Right atrium auricular region (tissue), 2 donors: ENCODE measurements at regions not wholly inside any gene's neighbourhood (a gene's known extent, or its start where the extent isn't known, plus 50 kb on each side); places are given as distances from the start of the nearest gene placed in this dataset.

Source experiments
- DNase-seq: peaks from one replicate; pipeline ENCODE4 v3.0.0-alpha.2; 2019; ENCODE audit warnings: low spot score
- H3K27ac ChIP-seq, 2 donors: fragments of 200-600 bp; sonication (generic); 1 replicate in 1 of 2; 2 replicates in 1 of 2; pipeline ENCODE4 v1.5.1; 2016 to 2019
- H3K27me3 ChIP-seq, 2 donors: fragments of 200-600 bp; sonication (generic); one replicate each; pipeline versions ENCODE4 v1.5.1 to v1.6.0; 2017 to 2019
- H3K36me3 ChIP-seq: fragments of 200-600 bp; sonication (generic); one replicate; pipeline ENCODE4 v1.5.1; 2016
- H3K4me1 ChIP-seq, 2 donors: fragments of 200-600 bp; sonication (generic); one replicate each; pipeline versions ENCODE4 v1.5.1 to v1.6.0; 2017 to 2019
- H3K4me3 ChIP-seq, 2 donors: fragments of 200-600 bp; sonication (generic); 1 replicate in 1 of 2; 2 replicates in 1 of 2; pipeline ENCODE4 v1.5.1; 2017 to 2019; ENCODE audit warnings: mild to moderate bottlenecking in 1 of 2, moderate library complexity in 1 of 2
- H3K9me3 ChIP-seq, 2 donors: fragments of 200-600 bp; sonication (generic); one replicate each; pipeline ENCODE4 v1.5.1; 2019
- TF ChIP-seq, protein P1 (sequence below), 2 donors: fragments of 200-600 bp; sonication (generic); IDR thresholded peaks; one replicate each; pipeline ENCODE4 v1.5.1; 2019; ENCODE audit warnings: antibody characterized with exemption in 2 of 2

DNA sequence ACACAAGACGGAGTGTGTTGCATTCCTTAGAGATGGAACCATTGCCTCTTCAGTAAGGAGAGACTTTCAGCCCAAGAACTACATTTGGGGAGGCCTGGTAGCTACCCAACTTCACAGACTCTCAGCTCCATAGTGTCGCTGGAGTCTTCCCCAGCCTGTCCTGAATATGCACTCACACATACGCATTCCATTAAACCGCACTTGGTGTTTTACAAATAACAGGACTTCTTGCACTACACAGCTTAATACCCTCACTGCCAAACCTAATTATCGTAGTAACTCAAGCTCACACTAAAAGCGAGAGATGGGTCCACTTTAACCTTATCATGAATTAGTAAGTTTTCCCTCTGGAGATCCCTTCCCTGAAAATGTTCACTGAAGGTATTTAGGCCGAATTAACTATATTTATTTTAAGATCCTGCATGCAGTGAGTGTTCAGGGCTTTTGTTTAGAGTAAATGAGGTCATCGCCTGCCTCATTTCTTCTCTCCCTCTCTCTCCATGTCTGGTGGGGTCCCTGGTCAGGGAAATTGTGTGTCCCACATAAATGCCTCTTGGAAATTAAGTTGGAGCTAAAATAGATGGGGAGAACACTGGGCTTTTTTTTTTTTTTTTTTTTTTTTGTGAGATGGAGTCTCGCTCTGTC is 171.9 kb downstream of the FAM43A start:
- peaks cover 0 to 29% of the 10 kb centered on the region in 2 donors for H3K4me1 ChIP-seq
- H3K27ac ChIP-seq, result no peak overlapping the region
- TF ChIP-seq, protein P1, sequence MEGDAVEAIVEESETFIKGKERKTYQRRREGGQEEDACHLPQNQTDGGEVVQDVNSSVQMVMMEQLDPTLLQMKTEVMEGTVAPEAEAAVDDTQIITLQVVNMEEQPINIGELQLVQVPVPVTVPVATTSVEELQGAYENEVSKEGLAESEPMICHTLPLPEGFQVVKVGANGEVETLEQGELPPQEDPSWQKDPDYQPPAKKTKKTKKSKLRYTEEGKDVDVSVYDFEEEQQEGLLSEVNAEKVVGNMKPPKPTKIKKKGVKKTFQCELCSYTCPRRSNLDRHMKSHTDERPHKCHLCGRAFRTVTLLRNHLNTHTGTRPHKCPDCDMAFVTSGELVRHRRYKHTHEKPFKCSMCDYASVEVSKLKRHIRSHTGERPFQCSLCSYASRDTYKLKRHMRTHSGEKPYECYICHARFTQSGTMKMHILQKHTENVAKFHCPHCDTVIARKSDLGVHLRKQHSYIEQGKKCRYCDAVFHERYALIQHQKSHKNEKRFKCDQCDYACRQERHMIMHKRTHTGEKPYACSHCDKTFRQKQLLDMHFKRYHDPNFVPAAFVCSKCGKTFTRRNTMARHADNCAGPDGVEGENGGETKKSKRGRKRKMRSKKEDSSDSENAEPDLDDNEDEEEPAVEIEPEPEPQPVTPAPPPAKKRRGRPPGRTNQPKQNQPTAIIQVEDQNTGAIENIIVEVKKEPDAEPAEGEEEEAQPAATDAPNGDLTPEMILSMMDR (IDR thresholded peaks at IDR 0.05), result no peak
- H3K36me3 ChIP-seq, result no peaks in the 10 kb centered on the region
- no peak for DNase-seq
- H3K9me3 ChIP-seq, result no peaks in the 10 kb centered on the region
- H3K27me3 ChIP-seq, result no peaks in the 10 kb centered on the region
- H3K4me3 ChIP-seq, result no peak overlapping the region

DNA sequence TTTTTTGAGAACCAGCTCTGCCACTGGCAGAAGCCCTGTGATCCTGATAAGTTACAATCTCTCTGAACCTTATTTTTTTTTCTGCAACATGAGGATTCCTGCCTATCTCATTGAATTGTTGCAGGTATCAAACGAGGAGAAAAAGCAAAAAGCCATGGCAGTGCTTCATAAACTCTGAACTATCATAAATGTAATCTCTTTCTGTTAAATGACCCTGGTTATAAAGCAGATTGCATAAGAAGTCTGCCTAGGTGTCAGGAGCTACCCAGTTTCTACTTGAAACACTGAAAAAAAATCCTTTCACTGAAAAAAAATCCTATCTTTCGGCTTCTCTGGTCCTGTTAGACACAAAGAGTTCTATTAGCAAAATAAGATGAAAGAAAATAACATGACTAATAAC is 172.7 kb downstream of the FAM43A start:
- H3K9me3 ChIP-seq, result no peaks in the 10 kb centered on the region
- no peak for DNase-seq
- TF ChIP-seq, protein P1 (IDR thresholded peaks at IDR 0.05), result no peak
- H3K4me1 ChIP-seq, result peaks cover 0 to 22% of the 10 kb centered on the region in 2 donors
- H3K27ac ChIP-seq, result no peak overlapping the region
- H3K27me3 ChIP-seq, result no peaks in the 10 kb centered on the region
- no peak overlapping the region for H3K4me3 ChIP-seq
- H3K36me3 ChIP-seq, result no peaks in the 10 kb centered on the region

DNA sequence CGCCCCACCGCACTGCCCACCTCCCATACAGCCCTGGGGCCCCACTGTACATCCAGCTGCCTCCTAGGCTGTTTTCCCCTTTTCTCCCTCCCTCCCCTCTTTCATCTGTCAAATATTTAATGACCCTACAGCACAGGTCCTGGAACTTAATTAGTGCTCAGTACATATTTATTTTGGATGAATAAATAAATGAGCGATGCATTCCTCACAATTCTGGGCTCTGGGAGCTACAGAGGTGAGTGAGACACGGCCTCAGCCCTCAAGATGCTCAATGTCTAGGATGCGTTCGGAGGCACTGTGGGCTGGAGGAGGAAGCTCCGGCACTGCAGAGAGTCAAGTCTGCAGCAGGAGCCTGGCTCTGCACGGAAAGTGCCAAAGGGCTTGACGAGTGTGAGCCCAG is 175.0 kb downstream of the FAM43A start:
- Histone ChIP-seq H3K4me3 (no peak overlapping the region), H3K27me3 (no peaks in the 10 kb centered on the region), H3K36me3 (no peaks in the 10 kb centered on the region), H3K9me3 (no peaks in the 10 kb centered on the region), H3K4me1 (peaks cover 0 to 12% of the 10 kb centered on the region in 2 donors), H3K27ac (no peak overlapping the region)
- DNase-seq, result no peak
- TF ChIP-seq, protein P1 (IDR thresholded peaks at IDR 0.05), result no peak

DNA sequence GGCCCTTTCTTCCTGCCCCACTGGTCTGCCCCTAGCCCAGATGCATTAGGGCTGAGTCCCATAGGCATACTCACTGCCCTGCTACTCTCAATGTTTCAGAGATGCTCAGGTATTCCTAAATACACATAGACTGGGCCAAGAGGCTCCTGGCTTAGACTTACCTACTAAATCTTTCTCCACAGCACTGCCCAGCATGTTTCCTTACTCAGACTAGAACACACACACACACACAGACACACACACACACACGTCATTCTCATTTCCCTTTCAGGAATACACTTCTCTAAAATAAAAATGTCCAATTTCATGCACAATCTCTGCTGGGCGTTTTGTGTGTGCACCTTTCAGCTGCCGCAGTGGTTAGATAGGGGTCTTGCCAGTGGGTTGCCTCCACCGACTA is 175.7 kb downstream of the FAM43A start:
- Histone ChIP-seq H3K9me3 (no peaks in the 10 kb centered on the region), H3K36me3 (no peaks in the 10 kb centered on the region), H3K4me3 (no peak overlapping the region), H3K27me3 (no peaks in the 10 kb centered on the region), H3K27ac (no peak overlapping the region), H3K4me1 (peaks cover 0 to 8% of the 10 kb centered on the region in 2 donors)
- TF ChIP-seq, protein P1 (IDR thresholded peaks at IDR 0.05), result no peak
- no peak for DNase-seq

DNA sequence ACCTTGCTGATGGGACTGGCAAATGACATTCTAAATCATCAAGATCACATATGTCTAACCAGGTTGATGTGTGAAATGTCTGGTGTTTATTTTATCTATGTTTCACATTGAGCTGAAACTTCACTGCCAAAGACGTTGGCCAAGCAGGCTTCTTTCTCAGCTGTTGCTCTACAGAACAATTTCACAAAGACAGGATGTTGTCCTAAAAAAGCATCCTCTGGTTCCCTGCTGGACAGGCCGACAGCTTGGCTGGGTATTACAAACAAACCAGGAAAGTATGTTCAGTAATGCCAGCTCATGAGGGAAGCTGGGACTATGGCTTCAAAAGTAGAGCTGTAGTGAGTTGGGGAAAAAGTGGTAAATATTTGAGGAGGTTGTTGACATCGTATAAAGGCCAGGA is 179.4 kb downstream of the FAM43A start:
- Histone ChIP-seq H3K36me3 (no peaks in the 10 kb centered on the region), H3K27me3 (no peaks in the 10 kb centered on the region), H3K9me3 (peaks cover 0 to 4% of the 10 kb centered on the region in 2 donors), H3K27ac (no peak overlapping the region), H3K4me3 (no peak overlapping the region), H3K4me1 (peaks cover 0 to 18% of the 10 kb centered on the region in 2 donors)
- no peak for DNase-seq
- TF ChIP-seq, protein P1 (IDR thresholded peaks at IDR 0.05), result no peak

DNA sequence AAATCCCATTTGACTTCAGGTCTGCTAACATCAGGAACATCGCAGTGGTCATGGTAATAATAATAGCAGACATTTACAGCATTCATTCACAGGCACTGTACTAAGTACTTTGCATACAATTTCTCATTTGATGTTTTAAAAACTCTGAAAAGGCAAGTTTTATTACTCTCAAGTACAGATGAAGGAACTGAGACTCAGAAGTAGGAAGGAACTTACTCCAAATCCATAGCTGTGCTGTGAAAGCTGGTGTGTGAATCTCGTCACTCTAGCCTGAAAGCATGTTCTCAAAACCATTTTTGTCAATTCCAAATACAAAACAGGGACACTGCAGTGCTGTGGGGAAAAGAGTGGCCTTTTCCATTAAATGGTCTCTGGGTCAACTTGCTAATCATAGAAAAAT is 179.9 kb downstream of the FAM43A start:
- Histone ChIP-seq H3K4me1 (peaks cover 0 to 22% of the 10 kb centered on the region in 2 donors), H3K27me3 (no peaks in the 10 kb centered on the region)
- TF ChIP-seq, protein P1 (IDR thresholded peaks at IDR 0.05), result no peak

More for the DNA sequence above, 179.9 kb downstream of the FAM43A start:
- H3K4me3 ChIP-seq, result no peak overlapping the region
- H3K36me3 ChIP-seq, result no peaks in the 10 kb centered on the region
- H3K27ac ChIP-seq, result no peak overlapping the region
- H3K9me3 ChIP-seq, result peaks cover 0 to 6% of the 10 kb centered on the region in 2 donors
- no peak for DNase-seq
